Activated CD8-positive, alpha-beta memory T cell treated with anti-CD3 and anti-CD28 coated beads for 4 hours (primary cell): ENCODE measurements at regions not wholly inside any gene's neighbourhood (a gene's known extent, or its start where the extent isn't known, plus 50 kb on each side); places are given as distances from the start of the nearest gene placed in this dataset.
A peak's percentile ranks its signal among the peaks of the same experiment; 100 is the strongest.
"Not testable (repeated sequence)": the region's sequence is repeated elsewhere in the genome, so short reads cannot be mapped to it uniquely, and the experiment has no call there.

Experiments
- DNase-seq, 2 donors: peaks; one replicate each; pipeline ENCODE4 v3.0.0-alpha.2; 2020; ENCODE audit warnings: low read depth in 2 of 2

DNA sequence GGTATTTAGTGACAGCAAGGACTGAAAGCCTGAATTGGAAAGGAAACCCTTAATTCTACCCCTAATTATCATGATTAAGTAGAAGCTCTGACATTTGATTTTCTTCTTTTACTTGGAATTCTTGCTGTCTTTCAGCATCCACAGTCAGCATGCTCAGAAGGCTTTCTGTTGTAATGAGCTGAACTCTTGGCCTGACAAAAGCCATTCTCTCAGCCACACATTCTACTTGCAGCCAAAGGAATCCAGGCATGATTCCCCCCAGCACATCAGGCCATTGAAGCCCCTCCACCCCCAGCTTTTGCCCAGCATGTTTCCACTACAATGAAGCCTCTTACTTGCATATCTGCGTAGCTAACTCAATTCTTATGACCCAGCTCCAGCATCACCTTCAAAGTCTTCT is 94.3 kb upstream of the FRMD4A start:
- DNase-seq, result no peak

DNA sequence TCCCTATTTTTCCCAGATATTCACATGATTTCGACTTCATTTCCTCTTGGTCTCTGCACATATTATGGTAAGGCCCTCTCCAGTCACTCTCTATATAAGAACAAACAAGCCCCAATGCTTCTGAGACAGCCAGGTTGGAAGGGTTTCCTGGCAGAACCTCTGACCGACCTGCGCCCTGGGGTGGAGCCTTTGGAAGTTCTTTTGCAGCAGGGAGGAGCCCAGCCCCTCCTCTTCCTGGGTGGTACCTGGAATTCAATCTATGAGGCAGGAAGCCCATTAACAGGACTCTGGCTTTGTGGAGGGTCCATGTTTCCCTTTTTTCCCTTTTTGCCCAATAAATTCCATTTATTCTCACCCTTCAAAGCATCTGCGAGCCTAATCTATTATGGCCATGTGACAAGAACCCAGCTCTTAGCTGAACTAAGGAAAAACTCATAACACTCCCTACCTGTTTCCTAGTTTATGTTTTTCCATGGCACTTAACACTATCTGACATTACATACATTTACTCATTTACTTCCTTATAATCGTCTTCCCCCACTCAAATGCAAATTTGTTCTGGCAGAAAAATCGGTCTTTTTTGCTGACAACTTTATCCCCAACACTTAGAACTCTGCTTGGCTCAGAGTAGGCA is 92.5 kb upstream of the FRMD4A start:
- no peak for DNase-seq

DNA sequence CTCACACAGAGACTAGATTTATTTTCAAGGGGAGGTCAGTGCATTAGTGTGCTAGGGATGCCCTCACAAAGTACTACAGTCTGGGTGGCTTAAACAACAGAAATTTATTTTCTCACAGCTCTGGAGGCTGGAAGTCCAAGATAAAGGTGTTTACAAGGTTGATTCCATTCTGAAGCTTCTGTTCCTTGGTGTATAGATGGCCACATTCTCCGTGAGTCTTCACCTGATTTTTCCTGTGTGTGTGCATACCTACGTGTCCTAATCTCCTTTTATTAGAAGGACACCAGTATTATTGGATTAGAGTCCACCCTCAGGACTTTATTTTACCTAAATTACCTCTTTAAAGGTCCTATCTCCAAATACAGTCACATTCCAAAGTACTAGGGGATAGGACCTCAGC is 91.7 kb upstream of the FRMD4A start:
- no peak for DNase-seq

DNA sequence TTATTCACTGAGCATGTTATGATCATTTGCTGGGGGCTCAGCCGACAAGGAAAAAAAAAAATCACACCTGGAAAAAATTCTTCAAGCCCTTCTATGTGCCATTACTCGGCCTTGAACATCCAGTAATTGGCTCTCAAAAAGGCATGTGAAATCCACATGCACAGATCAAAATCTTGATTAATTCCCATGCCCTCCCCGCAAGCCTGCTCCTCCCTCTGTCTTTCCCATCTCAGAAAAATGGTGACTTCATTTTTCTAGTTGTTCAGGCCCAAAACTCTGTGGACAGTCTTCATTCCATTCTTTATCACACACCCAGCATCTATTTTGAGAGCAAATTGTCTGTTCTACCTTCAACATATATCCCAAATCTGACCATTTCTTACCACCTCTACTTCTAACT is 91.2 kb upstream of the FRMD4A start:
- no peak for DNase-seq

DNA sequence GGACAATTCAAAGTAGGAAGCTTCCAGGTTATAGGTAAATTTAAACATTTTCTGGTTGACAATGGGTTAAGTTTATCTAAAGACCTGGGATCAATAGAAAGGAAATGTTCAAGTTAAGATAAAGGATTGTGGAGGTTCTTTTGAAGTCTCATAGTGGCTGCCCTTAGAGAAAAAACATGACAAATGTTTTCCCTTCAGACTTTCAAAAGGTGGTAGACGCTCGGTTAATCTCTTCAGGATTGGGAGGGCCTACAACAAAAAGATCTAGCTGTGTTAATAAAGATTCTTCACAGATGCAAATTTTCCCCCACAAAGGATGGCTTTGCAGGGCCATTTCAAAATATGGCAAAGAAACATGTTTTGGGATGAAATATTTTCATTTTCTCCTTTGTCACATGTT is 86.6 kb upstream of the FRMD4A start:
- not testable (repeated sequence) for DNase-seq

DNA sequence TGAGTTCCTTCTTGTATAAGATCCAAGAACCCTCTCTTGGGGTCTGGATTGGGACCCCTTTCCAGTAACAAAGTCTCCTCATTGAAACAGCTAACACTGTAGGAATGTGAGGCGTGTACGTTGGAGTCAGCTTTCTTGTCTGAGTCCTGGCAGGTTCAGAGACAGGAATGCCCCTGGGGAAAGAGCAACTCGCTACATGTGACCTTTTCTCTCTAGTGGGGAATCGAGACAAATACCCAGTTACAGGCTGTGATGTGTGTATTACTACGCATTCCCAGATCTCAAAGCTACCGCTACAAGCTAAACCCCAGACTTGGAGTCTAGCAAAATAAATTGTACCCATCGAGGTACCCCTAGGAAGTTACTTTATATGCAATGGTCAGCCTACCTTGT is 85.6 kb upstream of the FRMD4A start:
- DNase-seq, result no peak

DNA sequence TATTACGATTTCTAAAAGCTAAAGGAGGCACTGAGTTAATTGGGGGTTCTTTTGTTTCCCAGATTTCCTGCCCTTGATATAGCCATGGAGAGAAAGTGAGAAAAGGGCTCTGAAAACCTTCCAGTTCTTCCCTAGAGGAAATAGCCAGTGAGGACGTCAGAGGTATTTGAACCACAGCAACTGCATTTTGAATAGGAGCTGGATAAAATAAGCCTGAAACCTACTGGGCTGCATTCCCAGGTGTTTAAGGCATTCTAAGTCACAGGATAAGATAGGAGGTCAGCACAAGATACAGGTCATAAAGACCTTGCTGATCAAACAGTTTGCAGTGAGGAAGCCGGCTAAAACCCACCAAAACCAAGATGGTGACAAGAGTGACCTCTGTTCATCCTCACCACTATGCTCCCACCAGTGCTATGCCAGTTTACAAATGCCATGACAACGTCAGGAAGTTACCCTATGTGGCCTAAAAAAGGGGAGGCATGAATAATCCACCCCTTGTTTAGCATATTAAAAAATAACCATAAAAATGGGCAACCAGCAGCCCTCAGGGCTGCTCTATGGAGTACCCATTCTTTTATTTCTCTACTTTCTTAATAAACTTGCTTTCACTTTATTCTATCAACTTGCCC is 85.1 kb upstream of the FRMD4A start:
- DNase-seq, result no peak

DNA sequence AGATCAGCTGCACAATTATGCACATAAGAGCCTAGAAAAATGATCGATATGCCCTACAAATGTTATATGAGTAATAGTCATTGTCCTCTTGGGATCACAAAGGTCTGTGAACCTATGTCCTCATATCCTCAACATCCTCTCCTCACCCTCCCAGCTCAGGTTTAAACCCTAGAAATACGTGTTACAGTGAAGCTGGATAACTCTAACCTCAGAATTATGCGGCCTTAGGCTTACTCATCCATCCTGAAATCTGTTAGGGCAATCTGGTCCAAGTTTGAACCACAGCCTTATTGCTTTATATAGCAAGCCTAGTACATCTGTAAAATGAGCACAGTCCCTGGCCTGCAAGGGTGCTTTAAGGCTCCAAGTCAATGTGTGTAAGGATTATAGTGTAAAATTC is 84.2 kb upstream of the FRMD4A start:
- no peak for DNase-seq

DNA sequence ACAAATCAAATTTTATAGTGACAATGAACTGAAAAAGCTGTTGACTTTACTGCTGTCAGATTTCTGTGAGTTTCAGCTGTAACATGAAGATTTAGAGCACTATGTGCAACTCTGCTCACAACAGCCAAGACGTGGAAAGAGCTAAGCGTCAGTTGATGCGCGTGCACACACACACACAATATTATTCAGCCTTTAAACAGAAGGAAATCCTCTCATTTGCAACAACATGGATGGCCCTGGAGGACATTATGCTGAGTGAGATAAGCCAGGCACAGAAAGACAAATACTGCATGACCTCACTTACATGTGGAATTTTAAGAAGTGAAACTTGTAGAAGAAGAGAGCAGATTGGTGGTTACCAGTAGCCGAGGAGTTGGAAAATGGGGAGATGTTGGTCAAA is 82.8 kb upstream of the FRMD4A start:
- no peak for DNase-seq

DNA sequence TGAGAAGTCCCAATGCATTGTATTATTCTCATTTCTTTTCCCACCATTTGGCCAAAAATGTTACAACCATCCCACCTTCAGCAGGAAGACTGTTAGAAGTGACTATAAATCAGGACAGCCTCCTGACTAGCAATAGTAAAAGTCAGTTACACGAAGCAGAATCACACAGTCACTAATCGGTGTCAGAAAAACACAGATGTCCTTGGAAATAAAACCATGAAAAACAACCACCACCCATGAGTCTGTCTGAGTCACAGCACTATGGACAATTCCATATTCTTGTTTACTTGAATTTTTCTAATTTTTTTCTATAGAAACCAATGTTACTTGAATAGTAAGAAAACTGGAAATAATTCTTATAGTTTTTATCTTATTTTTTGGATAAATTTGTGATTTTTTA is 81.9 kb upstream of the FRMD4A start:
- no peak for DNase-seq

DNA sequence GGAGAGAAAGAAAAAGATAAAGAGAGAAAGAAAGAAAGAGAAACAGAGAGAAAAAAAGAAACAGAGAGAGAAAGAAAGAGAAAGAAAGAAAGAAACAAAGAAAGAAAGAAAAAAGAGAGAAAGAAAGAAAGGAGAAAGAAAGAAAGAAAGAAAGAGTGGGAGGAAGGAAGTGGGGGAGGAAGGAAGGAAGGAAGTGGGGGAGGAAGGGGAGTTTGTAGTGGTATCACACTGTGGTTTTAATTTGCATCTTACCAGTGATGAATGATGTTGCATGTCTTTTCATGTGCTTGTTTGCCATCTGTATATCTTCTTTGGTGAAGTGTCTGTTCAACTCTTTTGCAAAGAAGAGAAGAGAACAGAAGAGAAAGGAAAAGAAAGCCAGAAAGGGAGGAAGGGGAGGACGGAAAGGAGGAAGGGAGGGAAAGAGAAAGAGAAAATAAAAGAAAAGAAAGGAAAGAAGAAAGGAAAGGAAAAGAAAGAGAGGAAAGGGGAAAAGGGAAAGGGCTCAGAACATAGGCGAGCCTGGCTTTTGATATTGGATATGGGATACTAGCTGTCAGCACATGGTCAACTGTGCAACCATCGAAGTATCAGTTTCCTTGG is 79.2 kb upstream of the FRMD4A start:
- no peak for DNase-seq

DNA sequence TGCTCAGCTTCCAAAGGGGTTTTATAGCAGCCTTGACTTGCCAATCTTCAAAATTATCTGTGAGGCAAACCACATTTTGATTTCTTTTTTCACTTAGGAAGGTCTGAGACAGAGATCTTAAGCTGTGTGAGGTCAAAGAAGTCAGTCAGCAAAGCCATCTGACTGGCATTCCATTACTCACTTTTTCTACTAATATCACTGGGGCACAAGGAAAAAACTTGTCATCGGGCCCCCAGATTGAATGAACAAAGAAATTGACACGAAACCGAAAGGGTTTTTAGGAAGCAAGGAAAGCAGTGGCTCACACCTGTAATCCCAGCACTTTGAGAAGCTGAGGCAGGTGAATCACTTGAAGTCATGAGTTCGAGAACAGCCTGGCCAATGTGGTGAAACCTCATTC is 78.5 kb upstream of the FRMD4A start:
- peak in 1 of 2 donors; percentile 25 for DNase-seq

DNA sequence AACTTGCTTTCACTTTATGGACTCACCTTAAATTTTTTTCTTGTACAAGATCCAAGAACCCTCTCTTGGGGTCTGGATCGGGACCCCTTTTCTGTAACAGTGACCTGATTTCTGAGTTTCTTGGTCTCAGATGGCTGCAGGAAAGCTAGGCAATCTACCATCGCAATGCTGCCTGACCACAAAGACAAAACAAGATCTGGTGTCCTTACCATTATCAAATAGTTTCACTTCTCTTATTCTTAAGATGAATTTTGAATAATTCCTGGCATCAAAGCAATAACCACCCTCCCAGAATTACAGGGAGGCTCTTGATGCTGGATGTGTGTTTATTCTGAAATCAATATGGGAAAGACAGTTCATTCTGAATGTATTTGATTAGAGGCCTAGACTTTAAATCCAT is 77.4 kb upstream of the FRMD4A start:
- DNase-seq, result no peak

DNA sequence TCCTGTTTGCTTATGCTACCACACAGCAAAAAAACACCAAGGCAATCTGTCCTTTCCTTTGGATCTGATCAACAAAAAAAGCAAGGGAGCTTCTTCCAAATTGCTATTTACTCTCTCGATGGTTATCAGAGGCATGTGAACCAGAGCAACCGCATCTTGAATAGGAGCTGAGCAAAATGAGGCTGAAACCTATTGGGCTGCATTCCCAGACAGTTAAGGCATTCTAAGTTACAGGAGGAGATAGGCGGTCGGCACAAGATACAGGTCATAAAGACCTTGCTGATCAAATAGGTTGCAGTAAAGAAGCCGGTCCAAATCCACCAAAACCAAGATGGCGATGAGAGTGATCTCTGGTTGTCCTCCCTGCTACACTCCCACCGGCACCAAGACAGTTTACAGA is 76.8 kb upstream of the FRMD4A start:
- no peak for DNase-seq

DNA sequence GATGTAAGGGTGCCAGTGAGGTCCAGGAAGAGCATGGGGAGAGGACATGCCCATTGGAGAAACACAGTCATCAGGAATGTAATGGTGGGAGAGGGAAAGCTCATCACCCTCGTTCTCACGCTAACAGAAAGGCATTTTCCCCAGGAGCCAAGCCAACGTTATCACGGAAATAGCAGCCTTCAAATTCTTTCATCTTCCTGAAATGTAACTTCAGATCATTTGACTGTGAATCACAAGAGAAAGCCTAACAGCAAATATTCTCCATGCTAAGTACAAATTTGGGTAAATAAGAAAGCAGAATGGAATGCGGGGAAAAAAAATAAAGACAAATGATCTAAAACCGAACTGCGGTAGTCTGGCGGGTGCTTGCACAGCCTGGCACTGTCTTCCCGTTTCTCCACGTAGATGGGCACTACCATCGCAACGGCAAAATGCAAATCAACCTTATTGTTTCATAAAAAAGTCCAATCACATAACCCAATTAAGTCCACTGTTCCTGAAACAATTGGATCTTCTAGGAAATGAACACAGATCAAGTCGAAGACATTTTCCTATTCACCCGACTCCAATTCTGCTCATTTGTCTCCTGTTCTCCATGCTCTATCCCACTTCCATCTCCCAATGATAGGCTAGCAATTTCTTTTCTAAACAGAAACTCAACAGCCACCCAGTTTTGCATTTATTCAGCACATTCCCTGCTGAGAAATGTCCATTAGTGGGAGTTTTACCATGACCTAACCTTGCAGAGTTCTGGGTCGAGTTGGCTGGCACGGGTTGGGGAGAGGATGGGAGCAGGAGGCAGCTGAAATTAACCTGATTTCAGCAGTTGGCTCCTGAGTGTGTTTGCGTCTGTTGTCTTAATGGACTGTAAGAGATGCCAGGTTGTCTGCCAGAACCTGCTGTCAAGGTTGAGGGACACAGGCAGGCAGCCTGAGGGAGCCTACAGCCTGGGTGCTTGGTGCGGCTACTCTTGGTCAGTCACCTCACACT is 74.6 kb upstream of the FRMD4A start:
- DNase-seq, result no peak

DNA sequence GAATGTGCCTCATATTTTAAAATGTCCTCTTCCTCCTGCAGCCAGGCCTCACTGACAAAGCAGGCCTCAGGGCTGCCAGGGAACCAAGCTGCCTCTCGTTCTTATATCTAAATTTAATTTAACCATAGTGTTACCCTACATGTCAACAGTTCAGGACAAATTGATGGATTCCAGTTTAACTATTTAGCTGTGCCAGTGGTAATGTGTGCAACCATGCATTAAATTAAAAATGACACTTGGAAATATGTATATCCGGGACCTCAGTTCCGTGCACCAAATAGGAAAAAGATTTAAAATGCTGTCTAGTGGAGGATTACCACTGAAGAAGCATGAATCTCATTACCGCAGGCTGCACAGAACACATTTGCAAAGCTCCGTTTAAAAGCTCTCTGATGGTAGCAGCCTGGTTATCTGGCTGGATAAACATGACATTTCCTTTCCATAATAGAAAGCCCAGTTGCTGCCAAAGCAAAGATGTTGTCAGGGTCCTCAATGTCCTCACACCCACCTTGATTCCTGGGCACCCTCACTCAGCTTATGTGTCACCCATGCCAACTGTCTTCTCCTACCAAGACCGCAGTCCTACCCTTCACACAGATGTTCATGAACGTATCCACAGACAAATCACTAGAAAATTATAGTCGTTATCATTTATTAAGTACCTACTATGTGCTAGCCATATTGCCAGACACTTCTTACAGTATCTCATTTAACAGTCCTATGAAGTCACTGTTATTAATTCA is 73.3 kb upstream of the FRMD4A start:
- no peak for DNase-seq

DNA sequence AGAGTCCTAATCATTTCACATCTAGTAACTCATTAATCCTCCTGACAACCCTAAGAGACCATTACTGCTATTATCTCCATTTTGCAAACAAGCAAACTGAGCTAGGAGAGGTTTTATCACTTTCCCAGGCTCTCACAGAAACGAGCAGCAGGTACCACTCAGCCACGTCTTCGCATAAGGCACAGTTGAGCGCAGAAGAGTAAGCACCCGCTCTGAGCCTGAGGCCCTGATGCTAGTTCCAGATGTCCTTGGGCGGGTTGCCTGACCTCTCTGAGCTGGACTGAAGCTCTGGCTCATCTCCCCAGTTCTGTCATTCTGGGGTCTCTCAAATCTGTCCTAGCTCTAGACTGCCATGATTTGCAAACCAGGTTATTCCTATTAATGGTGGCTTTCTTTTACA is 72.6 kb upstream of the FRMD4A start:
- no peak for DNase-seq

DNA sequence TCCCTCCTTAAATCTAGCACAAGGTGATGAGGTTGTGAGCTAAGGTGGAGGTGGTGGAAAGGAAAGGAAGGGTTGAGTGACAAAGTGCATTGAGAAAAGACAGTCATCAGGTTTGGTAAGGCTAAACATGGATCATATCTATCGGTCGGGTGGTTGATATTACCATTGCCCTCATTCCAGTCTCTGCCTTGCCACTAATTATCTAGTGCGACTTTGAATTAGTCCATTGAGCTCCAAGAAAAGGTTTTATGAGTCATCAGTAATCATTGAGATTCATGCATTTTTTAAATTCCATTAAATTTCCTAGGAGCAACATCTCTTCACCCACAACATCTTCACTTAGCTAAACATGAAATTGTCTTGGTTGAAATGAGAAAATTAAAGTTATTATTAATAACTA is 68.9 kb upstream of the FRMD4A start:
- no peak for DNase-seq

DNA sequence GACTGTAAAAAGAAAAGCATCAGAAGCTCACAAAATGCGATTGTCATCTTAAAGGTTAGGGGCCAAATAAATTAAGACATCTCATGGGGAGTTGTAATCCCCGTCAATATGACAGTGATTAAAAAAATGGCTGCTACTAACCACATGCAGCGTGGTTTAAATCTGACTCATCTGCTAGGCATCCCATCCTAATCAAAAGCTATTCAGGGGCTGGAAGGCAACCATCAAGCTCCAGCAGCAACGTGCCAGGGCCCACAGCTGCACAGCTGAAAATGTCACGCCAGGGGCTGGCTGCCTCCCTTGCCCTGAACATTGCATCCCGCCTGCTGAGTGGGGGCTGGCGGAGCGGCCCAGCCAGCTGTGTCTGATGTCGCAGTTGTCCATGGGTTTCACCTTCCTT is 66.3 kb upstream of the FRMD4A start:
- DNase-seq, result no peak

DNA sequence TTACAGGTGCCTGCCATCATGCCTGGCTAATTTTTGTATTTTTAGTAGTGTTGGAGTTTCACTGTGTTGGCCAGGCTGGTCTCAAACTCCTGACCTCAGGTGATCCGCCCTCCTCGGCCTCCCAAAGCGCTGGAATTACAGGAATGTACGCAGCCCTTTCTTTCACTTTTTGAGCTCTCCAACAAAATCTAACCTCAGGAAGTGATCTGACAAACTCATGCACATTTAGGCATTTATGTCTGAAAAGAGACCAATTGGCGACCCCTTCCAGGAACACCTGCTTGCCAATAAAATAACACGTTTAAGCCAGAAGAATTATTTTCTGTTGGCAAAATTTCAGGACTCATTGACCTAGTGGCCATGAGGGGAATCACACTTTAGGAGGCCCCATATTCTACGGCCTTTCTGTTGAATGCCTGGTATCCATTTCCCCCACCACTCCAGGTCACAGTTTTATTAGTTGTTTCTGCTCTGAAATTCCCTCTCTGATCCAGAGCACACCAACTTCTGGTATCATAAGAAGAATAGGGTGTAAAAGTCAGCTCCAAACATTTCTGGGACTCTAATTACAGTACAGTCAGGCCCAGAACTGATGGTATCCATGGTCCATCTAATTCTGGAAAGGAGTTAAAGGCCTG is 65.8 kb upstream of the FRMD4A start:
- DNase-seq, result no peak

DNA sequence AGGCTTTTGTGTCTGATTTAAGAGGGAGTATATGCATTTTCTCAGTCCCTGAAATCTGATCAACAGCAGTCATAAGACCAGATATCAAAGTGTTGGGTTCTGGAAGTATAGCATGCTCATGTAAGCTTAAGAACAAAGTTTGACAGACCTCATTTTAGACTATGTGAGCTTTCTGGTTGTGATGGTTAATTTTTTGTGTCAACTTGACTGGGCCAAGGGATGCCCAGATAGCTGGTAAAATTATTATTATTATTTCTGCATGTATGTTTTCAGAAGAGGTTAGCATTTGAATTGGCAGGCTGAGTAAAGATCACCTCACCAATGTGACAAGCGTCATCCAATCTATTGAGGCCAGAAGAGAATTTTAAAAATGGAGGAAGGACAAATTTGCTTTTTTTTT is 63.5 kb upstream of the FRMD4A start:
- DNase-seq, result no peak
